HepG2 (cell line): ENCODE measurements at regions not wholly inside any gene's neighbourhood (a gene's known extent, or its start where the extent isn't known, plus 50 kb on each side); places are given as distances from the start of the nearest gene placed in this dataset.

Experiments used
- ATAC-seq: fragments of 200-7000 bp; cut with Tn5 transposase; 3 replicates; pipeline ENCODE4 v1.9.1; 2020; ENCODE audit warnings: mild to moderate bottlenecking, moderate library complexity
- BruUV-seq: library from RNA; stranded (reverse); fragments of 400-500 nt; replicated peaks from 2 replicates; lab custom pipeline; 2021; lab: Mats Ljungman, UMichigan
- CTCF ChIA-PET: fragments of 300-600 bp; formaldehyde crosslinking; extraction: SDS; loops from one replicate; lab custom pipeline; 2021; ENCODE audit warnings: low total read pairs, inconsistent platforms, low intra/inter-chr PET ratio; lab: Yijun Ruan, JAX
- POLR2A ChIA-PET: fragments of 350-600 bp; sonication (Branson Sonifier 250); formaldehyde crosslinking; loops from one replicate; lab custom pipeline; 2020; ENCODE audit warnings: antibody characterized with exemption, inconsistent platforms; lab: Yijun Ruan, JAX
- DNase-seq: peaks from one replicate; pipeline ENCODE4 v3.0.0-alpha.2; 2015; ENCODE audit warnings: low spot score
- FAIRE-seq: peaks from 3 replicates; lab custom pipeline; 2011; peaks lifted over from hg19 to GRCh38; lab: Jason Lieb, UNC
- H2AFZ ChIP-seq: one replicate; pipeline ENCODE4 v1.6.1; 2011; ENCODE audit warnings: low read length, inconsistent platforms
- H3K27ac ChIP-seq: fragments of 300-600 bp; 3 replicates; pipeline ENCODE4 v1.8.0; 2011; ENCODE audit warnings: mixed run types, mild to moderate bottlenecking, mixed read lengths, low read length, inconsistent platforms; ENCODE audit not compliant: insufficient read depth; ENCODE audit errors: extremely low read length
- H3K27me3 ChIP-seq, 2 experiments: fragments of 200-600 bp in 1 of 2; 2 replicates in 1 of 2; 3 replicates in 1 of 2; pipeline versions ENCODE4 v1.6.0 to v1.8.0; 2011; ENCODE audit warnings: low read length in 2 of 2, mild to moderate bottlenecking in 2 of 2, moderate library complexity in 2 of 2, inconsistent platforms in 1 of 2; ENCODE audit not compliant: insufficient read depth in 2 of 2, control insufficient read depth in 1 of 2
- H3K36me3 ChIP-seq, 2 experiments: fragments of 200-600 bp in 1 of 2; replicated peaks in 1 of 2; 2 replicates in 1 of 2; 3 replicates in 1 of 2; pipeline versions ENCODE4 v1.5.1 to v1.8.0; 2011; ENCODE audit warnings: low read length in 2 of 2, inconsistent platforms in 1 of 2; ENCODE audit not compliant: insufficient read depth in 2 of 2, control insufficient read depth in 1 of 2
- H3K4me1 ChIP-seq: 2 replicates; pipeline ENCODE4 v1.5.1; 2012; ENCODE audit warnings: low read length, inconsistent platforms; ENCODE audit not compliant: insufficient read depth
- H3K4me2 ChIP-seq: 2 replicates; pipeline ENCODE4 v1.6.0; 2011; ENCODE audit warnings: low read depth, low read length, inconsistent platforms
- H3K4me3 ChIP-seq, 3 experiments: fragments of 200-600 bp in 1 of 3; sonication (generic), shearing (Covaris generic) in 1 of 3; replicated peaks in 1 of 3; 2 replicates each; pipeline ENCODE4 v1.5.1; 2011 to 2016; ENCODE audit warnings: low read length in 3 of 3, inconsistent platforms in 2 of 3, low read depth in 2 of 3, mild to moderate bottlenecking in 2 of 3, control low read depth in 1 of 3, mixed read lengths in 1 of 3; ENCODE audit not compliant: insufficient read depth in 1 of 3
- H3K79me2 ChIP-seq: one replicate; pipeline ENCODE4 v1.6.1; 2011; ENCODE audit warnings: low read length, inconsistent platforms; ENCODE audit not compliant: insufficient read depth
- H3K9ac ChIP-seq: 2 replicates; pipeline ENCODE4 v1.6.0; 2011; ENCODE audit warnings: mild to moderate bottlenecking, low read depth, low read length, inconsistent platforms; ENCODE audit not compliant: insufficient read depth
- H3K9me3 ChIP-seq: 2 replicates; pipeline ENCODE4 v1.5.1; 2012; ENCODE audit warnings: mild to moderate bottlenecking, low read length
- H4K20me1 ChIP-seq: 2 replicates; pipeline ENCODE4 v1.6.0; 2011; ENCODE audit warnings: inconsistent platforms, mild to moderate bottlenecking, low read length, moderate library complexity; ENCODE audit not compliant: insufficient read depth
- GPN1 ChIP-seq: sonication (generic); formaldehyde crosslinking; IDR thresholded peaks from 2 replicates; pipeline ENCODE4 v1.5.1; 2020; ENCODE audit warnings: missing genetic modification reagents, borderline replicate concordance
- NFE2L1 ChIP-seq: sonication (generic); formaldehyde crosslinking; IDR thresholded peaks from 2 replicates; pipeline ENCODE4 v1.4.0; 2020; ENCODE audit warnings: missing genetic modification reagents, mild to moderate bottlenecking, borderline replicate concordance
- PATZ1 ChIP-seq: sonication (generic); formaldehyde crosslinking; IDR thresholded peaks from 2 replicates; pipeline ENCODE4 v1.4.0; 2020; ENCODE audit warnings: missing genetic modification reagents
- SRY ChIP-seq: sonication (generic); formaldehyde crosslinking; IDR thresholded peaks from 2 replicates; pipeline ENCODE4 v1.8.0; 2022; ENCODE audit warnings: mild to moderate bottlenecking, missing genetic modification reagents
- TAF1 ChIP-seq: sonication (generic); formaldehyde crosslinking; IDR thresholded peaks from 2 replicates; pipeline ENCODE4 v1.4.0; 2020; ENCODE audit warnings: missing genetic modification reagents
- TIGD3 ChIP-seq: sonication (generic); formaldehyde crosslinking; IDR thresholded peaks from 2 replicates; pipeline ENCODE4 v1.5.1; 2020; ENCODE audit warnings: mild to moderate bottlenecking, missing genetic modification reagents, borderline replicate concordance
- WIZ ChIP-seq: sonication (generic); formaldehyde crosslinking; IDR thresholded peaks from 2 replicates; pipeline ENCODE4 v1.5.1; 2020; ENCODE audit warnings: mild to moderate bottlenecking, missing genetic modification reagents
- ZSCAN9 ChIP-seq: IDR thresholded peaks from 2 replicates; pipeline ENCODE4 v1.6.1; 2016; ENCODE audit warnings: borderline replicate concordance
- WGBS: methylation state at CpG from one replicate; pipeline ENCODE4 v1.1.6; 2017; ENCODE audit warnings: low lambda C conversion rate; 5-methylcytosine and 5-hydroxymethylcytosine counted together
- in situ Hi-C: cut with HindIII; loops from 2 replicates; pipeline ENCODE4 v1.10.0; 2017; ENCODE audit warnings: low pct_unique_long_range_greater_than_20kb; ENCODE audit not compliant: extremely low pct_ligation_motif_present
- intact Hi-C: fragments of 100-400 bp; cut with micrococcal nuclease; formaldehyde crosslinking; loops from one replicate; pipeline ENCODE4 v1.10.0; 2022; ENCODE audit not compliant: unreplicated experiment
- TF ChIP-seq, protein P1 (sequence below): sonication (generic); formaldehyde crosslinking; IDR thresholded peaks from 2 replicates; pipeline ENCODE4 v1.8.0; 2022; ENCODE audit warnings: missing genetic modification reagents, mild to moderate bottlenecking, borderline replicate concordance
- TF ChIP-seq, protein P2 (sequence below): sonication (generic); formaldehyde crosslinking; IDR thresholded peaks from 2 replicates; pipeline ENCODE4 v1.8.0; 2022; ENCODE audit warnings: mild to moderate bottlenecking, missing genetic modification reagents, moderate library complexity

GRCh38 chr3:34444137-34444536 is 645.7 kb downstream of the PDCD6IP start:
- Histone ChIP-seq H3K27me3 (no peaks in the 10 kb centered on the region), H3K4me1 (no peaks in the 10 kb centered on the region), H2AFZ (no peak overlapping the region), H3K4me2 (no peak overlapping the region), H3K79me2 (no peaks in the 10 kb centered on the region), H3K27ac (no peak overlapping the region), H3K9me3 (peaks cover 82% of the 10 kb centered on the region), H4K20me1 (no peaks in the 10 kb centered on the region), H3K36me3 (no peaks in the 10 kb centered on the region), H3K9ac (no peak overlapping the region), H3K4me3 (no peak overlapping the region)
- TF ChIP-seq, protein P1, sequence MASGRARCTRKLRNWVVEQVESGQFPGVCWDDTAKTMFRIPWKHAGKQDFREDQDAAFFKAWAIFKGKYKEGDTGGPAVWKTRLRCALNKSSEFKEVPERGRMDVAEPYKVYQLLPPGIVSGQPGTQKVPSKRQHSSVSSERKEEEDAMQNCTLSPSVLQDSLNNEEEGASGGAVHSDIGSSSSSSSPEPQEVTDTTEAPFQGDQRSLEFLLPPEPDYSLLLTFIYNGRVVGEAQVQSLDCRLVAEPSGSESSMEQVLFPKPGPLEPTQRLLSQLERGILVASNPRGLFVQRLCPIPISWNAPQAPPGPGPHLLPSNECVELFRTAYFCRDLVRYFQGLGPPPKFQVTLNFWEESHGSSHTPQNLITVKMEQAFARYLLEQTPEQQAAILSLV (CRISPR knock-in tag) = no peak
- no peak for TF ChIP-seq TIGD3 (CRISPR knock-in tag)
- in situ Hi-C loops = no loop called here
- BruUV-seq = no TSS peak
- ATAC-seq (no peak), FAIRE-seq (no peak), DNase-seq (no peak)
- CTCF ChIA-PET = no interaction called here
- POLR2A ChIA-PET = no interaction called here
- intact Hi-C loops = no loop called here

- 0% methylated on average over 3 of the region's 3 CpGs for WGBS
- Histone ChIP-seq H3K4me2 (no peak overlapping the region), H3K79me2 (no peaks in the 10 kb centered on the region), H2AFZ (no peak overlapping the region), H3K27ac (no peak overlapping the region), H3K9me3 (peaks cover 96% of the 10 kb centered on the region), H3K27me3 (no peaks in the 10 kb centered on the region), H3K4me3 (no peak overlapping the region), H3K4me1 (no peaks in the 10 kb centered on the region), H3K36me3 (no peaks in the 10 kb centered on the region), H4K20me1 (no peaks in the 10 kb centered on the region), H3K9ac (no peak overlapping the region)
- in situ Hi-C loops = no loop called here
- POLR2A ChIA-PET = no interaction called here
- ATAC-seq (no peak), FAIRE-seq (no peak), DNase-seq (no peak)
- TF ChIP-seq NFE2L1 (CRISPR knock-in tag) = no peak
- TF ChIP-seq PATZ1 (CRISPR knock-in tag) = no peak
- no peak for TF ChIP-seq ZSCAN9 (CRISPR knock-in tag)
- TF ChIP-seq, protein P2, sequence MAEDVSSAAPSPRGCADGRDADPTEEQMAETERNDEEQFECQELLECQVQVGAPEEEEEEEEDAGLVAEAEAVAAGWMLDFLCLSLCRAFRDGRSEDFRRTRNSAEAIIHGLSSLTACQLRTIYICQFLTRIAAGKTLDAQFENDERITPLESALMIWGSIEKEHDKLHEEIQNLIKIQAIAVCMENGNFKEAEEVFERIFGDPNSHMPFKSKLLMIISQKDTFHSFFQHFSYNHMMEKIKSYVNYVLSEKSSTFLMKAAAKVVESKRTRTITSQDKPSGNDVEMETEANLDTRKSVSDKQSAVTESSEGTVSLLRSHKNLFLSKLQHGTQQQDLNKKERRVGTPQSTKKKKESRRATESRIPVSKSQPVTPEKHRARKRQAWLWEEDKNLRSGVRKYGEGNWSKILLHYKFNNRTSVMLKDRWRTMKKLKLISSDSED (CRISPR knock-in tag) = no peak
- no peak for TF ChIP-seq GPN1 (CRISPR knock-in tag)
- no peak for TF ChIP-seq WIZ (CRISPR knock-in tag)
- no peak for TF ChIP-seq SRY
- no peak for TF ChIP-seq TAF1 (CRISPR knock-in tag)
- BruUV-seq = no TSS peak
- CTCF ChIA-PET = no interaction called here
- intact Hi-C loops = no loop called here
These were observed 650.9 kb downstream of the PDCD6IP start for GRCh38 chr3:34449305-34449704.
